GM19025 (cell line): ENCODE measurements at regions not wholly inside any gene's neighbourhood (a gene's known extent, or its start where the extent isn't known, plus 50 kb on each side); places are given as distances from the start of the nearest gene placed in this dataset.
"Not testable (repeated sequence)": the region's sequence is repeated elsewhere in the genome, so short reads cannot be mapped to it uniquely, and the experiment has no call there.

ENCODE experiments used
- ATAC-seq: cut with Tn5 transposase; IDR thresholded peaks from one replicate; pipeline ENCODE4 v1.9.1; 2021; ENCODE audit warnings: mild to moderate bottlenecking, low read depth, moderate library complexity; ENCODE audit not compliant: unreplicated experiment

DNA sequence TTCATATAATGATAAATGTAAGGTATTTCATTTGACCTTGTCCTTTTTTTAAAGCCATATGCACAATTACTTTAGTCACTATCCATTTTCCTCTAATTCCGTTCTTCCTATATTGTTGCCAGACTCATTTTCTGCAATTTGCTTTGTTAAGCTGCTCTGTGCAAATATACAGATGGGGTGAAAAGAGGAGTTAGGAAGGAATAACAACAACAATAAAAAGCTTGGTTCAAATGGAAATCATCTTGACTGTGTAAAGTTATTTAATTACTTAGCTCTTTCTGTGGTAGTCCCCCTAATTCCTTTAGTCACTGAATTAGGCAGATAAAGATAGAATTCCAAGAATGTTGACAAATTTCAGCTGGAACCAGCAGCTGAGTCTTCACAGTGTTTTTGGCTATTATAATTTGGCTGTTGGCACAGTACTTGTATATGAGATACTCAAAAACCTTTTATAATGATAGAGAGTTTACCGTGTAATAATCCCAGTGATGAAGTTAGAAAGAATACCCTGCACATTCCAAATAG, 838.0 kb downstream of the RPS29 start:
- no peak for ATAC-seq

DNA sequence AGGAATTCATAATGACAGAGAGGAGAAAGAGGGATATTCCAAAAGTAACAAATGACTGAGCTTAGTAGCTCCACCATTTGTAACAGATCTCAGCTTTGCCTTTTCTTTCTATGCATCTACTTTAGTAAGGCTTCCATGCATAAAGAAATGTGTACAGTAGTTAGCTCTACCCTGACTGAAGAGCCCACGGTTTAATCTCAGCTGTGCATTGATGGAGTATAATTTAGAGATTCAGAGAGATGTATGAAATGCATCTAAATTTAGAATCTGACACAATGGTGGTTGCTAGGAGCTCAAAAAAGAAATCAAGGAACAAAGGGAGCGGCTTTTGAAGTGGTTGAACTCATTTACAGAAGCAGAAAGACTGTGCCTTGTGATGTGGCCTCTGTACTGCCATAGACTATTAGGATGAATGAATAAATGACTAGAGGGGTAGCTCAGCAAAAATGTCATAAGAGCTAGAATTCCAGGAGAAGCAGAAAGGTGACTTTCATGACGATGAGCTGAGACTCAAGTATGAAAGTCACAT, 838.6 kb downstream of the RPS29 start:
- ATAC-seq = no peak

DNA sequence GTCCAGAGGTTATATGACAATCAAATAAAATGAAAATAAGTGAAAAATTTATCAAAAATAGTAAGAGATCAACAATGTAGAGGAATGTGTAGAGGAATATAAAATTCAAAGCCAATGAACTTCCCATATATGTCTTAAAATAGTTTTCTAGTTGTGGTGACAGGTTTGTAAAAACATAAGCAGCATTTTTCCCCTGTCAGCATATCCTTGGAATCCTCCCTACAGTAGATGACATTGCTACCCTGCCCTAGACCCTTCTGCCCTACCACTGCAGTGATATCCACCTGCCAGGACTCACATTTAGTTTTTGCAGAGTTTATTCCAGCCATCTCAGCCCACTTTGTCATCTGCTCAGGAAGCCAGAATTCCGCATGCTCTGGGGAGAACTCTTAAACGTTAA, 842.0 kb downstream of the RPS29 start:
- ATAC-seq = no peak

DNA sequence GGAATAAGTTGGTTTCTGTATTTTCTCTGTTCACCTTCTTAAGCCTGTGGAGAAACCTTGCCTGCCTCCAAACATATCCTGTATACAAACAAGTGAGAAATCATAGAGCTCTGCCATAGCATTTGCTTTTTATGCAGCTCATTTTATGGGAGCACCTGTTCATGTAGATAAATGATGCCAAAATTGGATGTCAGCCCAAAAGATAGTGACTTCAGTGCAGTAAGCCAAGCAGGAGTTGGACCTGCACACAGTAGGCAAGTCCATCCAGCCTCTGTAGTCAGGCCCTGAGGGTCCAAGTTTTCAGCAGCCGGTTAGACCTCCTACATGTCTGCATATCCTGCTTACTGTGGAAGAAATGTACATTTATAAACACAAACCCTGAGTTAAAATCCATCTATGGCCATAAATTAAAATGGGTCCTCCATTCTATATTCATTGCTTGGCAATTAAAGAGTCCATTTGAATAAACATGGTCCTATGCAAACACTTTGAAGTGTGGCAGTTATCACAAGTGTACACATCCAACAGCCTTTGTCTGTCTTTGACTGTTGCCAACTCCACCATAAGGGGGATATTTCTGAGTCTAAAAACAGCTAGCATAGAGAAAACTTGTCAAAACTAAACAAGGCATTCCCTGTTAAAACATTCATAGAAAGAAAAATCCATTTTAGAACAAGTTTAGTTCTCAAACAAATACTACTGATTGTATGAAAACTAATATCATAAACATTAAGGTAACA, 847.8 kb downstream of the RPS29 start:
- no peak for ATAC-seq

DNA sequence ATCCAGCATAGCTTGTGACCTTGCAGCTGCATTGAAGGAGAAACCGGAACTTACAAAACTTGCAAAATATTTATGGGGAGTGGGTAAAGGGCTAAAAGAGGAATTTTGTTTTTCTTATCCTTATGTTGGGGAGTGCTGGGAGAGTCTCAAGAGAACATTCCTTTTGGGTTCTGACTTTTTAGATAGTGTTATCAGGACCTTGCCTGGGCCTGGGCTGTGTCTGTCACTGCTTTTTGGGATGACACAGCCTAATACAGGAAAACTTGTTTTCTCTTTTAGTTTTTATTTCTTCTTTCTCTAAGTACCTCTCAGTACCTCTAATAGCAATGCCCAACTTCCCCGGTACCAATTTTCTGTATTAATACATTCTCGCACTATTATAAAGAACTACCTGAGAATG, 850.6 kb downstream of the RPS29 start:
- ATAC-seq = no peak

DNA sequence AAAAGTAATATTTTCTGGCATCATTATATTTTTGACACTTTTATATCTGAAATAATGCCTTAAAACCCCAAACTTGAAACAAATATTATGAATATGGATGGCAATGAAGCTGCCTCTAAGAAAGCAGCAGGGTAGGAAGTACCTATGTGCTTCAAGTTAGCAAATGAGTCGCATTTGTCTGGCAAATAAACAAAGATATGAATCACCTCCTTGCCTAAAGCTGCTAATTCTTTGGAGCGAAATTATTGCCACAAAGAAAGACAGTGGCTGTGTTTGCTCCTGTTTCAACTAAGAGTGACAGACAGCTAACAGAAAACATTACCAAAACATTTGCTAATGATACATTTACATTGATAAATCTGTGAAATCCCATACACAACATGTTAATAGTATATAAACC, 854.9 kb downstream of the RPS29 start:
- ATAC-seq = no peak

DNA sequence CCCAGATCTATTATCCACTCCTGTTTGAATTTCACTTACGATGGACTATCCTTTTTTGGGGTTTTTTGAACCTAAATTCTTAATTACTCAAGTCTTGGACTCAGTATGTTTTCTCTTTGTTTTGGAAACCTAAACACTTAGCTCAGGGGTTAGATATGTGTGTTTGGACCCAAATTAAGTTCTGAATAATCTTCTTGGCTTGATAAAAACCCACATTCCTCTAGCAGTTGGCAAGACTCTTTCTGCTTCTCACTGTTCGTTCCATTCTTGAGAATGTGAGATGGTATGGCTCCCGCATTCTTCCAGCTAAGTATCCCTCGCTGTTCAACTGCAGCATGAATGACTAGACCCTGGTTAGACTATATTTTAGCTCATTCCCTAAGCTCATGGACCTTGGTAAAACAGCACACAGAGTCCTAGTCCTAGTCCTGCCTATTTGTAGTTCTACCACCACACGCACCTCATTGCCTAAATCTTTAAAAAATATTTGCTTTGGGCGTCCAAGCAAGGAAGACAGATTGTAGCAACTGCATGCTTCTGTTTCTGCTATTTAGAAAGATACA, 860.0 kb downstream of the RPS29 start:
- no peak for ATAC-seq

DNA sequence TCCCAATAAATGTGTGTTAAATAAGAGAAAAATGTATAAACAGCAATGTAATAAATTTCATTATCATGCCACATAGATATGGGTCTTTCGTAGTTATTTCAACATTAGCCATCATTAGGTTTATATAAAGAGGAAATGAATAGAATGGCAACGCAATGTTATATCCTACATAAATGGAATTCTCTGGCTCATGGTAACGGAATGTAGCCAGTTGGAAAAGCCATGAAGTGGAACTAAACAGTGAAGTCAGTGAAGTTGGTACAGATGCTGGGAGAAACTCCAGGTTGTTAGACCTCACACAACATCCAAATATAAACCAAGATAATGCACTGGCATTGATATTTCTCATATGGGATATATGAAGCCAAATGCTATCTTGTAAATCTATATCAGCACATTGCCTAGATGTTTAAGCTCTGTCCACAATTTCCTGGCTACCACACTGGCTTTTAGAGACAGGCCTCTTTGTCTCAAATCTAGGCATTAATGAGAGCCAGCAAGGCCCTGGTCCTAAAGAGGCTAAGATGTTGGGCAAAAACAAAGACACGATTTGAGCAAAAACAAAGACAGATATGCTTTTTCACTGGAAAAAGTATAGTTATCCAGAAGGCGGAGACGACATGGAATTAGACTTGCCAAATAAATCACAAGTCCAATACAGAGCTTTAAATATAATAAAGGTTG, 861.0 kb downstream of the RPS29 start:
- no peak for ATAC-seq

DNA sequence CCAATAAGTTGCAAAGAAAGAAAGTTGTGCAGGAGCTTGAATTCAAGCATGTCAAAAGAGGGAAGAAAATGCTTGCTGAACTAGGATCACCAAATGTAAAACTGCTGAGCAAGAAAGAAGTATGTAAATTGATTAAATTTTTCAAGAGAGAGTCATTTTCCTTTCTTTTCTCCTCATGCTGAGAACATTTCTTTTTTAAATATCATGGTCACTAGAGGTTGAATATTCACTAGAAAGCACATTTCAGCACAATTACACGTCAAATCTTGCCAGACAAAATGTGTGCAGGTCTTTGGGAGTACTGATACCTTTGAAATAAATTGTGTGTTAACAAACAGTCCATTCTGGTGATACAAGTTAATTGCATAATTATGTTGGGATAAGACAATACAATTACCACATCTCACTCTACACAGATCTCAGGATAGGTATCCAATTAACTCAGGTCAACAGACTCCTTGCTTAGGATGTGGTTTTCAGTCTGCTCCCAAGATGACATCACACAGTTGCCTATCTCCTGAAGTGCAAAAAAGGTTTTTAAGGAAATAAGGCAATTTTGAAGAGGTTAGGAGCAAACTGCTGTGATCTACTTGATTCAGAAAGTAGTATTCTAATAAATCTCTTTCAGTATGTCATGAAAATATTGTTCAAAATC, 862.2 kb downstream of the RPS29 start:
- ATAC-seq = no peak

DNA sequence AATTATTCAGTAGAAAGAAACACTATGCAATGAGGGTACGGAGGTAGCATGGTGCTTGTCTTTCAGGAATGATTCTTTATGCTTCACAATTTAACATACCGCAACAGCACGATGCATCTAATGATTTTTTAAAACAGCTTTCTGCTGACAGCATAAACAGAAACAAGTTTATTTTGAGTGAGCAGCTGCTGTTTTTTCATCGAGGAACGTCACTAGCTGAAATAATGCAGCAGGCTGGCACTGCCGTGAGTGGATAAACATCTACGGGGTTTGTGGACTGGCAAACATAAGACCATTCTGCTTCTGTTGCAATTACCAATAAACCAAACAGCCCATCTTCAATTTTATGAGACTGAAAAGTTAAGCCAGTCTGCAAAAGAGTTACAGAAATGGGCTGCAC, 871.8 kb downstream of the RPS29 start:
- no peak for ATAC-seq

DNA sequence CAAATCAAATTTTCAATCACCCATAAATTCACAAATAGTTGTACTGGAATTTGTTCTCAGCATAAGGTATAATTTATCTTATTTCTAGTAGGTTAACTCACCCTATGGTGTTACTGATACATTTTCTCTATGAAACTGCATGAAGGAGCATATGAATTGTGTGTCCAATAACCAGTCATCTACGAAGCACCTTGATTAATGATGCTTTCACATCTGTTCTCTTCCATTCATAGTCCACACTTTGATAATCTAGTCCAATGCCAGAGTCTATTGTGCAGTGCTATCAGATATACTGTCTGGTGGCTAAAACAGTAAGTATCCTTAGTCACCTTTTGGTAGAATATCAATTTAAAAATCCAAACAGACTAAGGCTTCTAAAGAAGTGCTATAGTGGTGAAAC, 876.0 kb downstream of the RPS29 start:
- ATAC-seq = no peak

DNA sequence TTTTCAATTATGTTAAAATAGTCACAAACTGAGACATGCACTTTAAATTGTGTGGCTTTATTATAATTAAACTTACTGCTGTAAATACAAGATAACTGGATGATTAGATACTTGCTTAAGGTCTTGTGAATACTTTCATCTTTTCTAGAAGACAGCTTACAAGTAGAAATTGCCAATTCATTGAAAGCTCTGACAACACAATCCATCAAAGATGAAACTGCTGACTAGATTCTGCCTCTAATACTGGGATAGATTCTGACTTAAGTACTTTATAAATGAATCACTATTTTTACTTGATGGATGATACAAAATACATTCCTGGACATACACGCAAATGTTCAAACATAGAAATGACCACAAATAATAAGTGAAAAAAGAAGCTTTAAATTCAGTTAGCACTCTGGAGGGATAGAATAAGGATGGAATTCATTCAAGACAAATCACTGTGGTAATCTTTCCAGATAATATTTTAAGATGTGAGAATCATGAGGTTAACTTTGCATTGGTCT, 876.8 kb downstream of the RPS29 start:
- ATAC-seq = no peak

DNA sequence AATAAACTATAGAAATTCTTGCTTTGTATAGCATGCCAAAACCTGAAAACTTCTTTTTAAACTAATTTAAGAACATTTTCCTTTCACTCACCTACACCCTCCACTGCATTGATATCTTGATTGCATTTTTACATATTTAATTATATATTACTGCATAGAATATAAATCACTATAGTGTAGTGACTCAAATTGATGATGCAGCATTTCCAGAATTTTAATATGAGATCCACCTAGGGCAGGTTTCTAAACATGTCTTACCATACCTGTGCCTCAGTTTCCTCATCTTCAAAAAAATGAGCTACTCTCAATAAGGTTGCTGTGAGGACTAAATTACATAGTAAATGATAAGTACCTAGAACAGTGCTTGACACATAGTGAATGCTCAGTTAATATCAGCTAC, 881.5 kb downstream of the RPS29 start:
- ATAC-seq = no peak

DNA sequence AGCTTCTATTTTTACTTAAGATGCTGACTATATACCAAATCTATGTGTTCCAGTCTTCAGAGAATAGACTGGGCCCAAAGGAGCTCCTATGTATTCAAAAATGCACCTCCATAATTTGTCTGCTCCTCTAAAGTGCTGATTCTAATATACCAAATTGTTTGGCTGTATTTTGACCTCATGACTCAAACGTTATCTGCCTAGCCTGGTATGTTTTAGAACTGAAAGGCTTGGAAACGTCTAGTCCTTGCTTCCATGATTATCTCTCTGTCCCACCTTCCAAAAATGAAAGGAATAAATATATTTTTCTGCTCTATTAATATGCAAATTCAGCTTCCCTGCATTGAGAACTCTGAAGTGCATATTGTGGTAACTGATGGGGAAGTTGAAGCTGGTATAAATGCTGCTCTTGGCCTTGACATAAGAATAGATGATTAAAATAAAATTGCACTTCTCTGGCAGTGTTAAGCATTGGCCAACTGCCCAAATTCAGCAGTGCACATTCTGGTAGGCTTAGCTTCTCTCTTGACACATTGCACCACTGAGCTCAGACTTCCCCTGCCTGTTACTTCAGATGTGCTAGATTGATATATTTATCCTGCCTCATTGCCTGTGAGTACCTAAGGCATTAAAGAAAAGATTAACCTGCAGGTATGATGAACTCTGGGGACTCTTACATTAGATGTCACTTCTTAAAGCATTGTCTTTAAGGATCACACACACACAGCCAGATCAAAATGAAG, 882.3 kb downstream of the RPS29 start:
- no peak for ATAC-seq

DNA sequence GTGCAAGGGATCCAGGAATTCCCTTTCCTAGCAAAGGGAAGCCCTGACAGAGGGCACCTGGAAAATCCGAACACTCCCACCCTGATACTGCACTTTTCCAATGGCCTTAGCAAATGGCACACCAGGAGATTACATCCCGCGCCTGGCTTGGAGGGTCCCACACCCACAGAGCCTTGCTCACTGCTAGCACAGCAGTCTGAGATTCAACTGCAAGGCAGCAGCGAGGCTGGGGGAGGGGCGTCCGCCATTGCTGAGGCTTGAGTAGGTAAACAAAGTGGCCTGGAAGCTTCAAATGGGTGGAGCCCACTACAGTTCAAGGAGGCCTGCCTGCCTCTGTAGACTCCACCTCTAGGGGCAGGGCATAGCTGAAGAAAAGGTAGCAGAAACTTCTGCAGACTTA, 888.8 kb downstream of the RPS29 start:
- ATAC-seq = not testable (repeated sequence)

DNA sequence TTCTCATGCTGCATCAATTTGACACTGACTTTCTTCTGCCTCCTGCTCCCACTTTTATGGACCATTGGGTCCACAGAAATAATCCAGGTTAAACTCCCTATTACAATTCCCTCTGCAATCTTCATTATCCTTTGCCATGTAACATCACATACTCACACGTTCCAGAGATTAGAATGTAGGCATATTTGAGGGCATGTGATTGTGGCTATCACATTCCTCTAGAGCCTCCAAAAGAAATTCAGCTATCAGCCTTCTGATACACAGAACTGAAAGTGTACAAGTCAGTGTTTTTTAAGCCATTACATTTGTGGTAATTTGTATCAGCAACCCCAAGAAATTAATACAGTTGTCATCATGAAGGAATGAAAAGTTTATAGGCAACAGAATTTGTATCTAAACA, 892.4 kb downstream of the RPS29 start:
- ATAC-seq = no peak

DNA sequence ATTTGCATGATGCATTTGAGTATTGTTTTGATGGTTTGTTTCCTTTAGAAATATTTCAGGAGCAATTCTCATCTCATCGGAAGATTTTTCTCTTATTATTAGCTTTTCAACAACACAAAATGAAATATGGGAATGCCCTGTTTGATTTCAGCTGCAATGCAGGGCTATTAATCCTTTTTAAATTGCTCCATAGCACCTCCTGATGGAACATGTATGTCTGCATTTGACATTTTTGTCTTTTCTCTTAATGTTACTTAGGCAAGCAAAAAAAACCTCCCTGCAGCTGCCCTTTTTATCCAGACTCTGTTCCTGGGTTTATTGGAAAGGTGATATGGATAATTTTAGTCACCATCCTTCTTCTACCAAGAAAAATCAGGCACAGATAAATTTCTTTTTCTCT, 895.8 kb downstream of the RPS29 start:
- no peak for ATAC-seq

DNA sequence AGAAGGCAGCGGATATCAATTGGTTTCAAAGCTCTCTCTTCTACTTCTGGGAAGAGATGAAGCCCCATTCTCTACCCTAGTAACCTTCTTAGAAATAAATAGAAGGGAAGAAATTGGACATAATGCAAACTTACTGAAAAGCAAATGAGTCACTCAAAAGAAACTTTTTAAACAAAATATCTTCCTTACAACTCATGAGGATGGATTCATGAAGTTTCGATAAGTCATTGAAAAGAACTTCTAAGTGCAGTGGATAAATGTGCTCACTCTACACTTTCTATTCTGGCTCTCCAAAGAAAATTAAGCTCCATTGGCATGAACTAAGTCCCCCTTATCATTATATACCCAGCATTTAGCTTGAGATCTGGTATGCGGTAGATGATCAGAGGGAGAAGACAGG, 899.5 kb downstream of the RPS29 start:
- no peak for ATAC-seq

DNA sequence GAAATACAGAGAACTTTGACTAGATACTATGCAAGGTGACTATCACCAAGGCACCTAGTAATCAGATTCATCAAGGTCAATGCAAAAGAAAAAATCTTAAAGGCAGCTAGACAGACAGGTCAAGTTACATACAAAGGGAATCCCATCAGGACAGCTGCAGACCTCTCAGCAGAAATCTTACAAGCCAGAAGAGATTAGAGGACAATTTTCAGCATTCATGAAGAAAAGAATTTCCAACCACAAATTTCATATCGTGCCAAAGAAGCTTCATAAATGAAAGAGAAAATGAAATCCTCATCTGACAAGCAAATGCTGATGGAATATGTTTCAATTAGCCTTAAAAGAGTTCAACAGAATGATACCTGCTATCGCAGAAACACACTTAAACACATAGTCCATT, 913.7 kb downstream of the RPS29 start:
- no peak for ATAC-seq

DNA sequence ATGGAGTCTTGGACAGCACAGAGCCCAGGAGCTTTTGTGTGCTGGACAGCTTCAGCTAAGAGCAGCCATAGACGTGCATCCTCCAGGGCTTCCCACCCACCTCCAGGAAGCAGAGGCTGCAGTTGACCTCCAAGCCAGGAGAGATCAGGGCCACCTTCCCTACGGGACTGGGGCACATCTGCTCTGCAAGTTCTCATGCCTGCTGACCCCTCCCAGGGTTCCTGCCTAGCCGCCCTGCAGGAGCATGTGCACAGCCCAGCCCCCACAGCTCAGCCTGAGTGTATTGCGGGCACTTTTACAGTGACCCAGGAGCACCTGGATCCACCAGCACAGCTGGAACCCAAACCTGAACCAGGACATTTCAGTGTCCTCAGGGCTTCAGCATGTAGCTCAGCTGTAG, 915.2 kb downstream of the RPS29 start:
- no peak for ATAC-seq
